H9 (cell line): ENCODE measurements at regions not wholly inside any gene's neighbourhood (a gene's known extent, or its start where the extent isn't known, plus 50 kb on each side); places are given as distances from the start of the nearest gene placed in this dataset.

Experiments used
- DNase-seq: peaks from one replicate; pipeline ENCODE4 v3.0.0-alpha.2; 2017
- H2AFZ ChIP-seq: one replicate; pipeline ENCODE4 v1.6.1; 2013; ENCODE audit warnings: mild to moderate bottlenecking, low read length, control low read depth, moderate library complexity
- H2AK5ac ChIP-seq: 2 replicates; pipeline ENCODE4 v1.6.1; 2013; ENCODE audit warnings: low read length, control low read depth, mixed read lengths; ENCODE audit not compliant: insufficient read length
- H2BK120ac ChIP-seq: one replicate; pipeline ENCODE4 v1.6.1; 2013; ENCODE audit warnings: low read depth, mild to moderate bottlenecking, low read length, control low read depth, inconsistent platforms; ENCODE audit not compliant: poor library complexity, severe bottlenecking
- H2BK12ac ChIP-seq: 2 replicates; pipeline ENCODE4 v1.6.1; 2013; ENCODE audit warnings: low read length, control low read depth, mixed read lengths, low read depth; ENCODE audit not compliant: insufficient read length
- H2BK15ac ChIP-seq: 2 replicates; pipeline ENCODE4 v1.6.1; 2013; ENCODE audit warnings: low read depth, low read length, control low read depth
- H2BK20ac ChIP-seq: one replicate; pipeline ENCODE4 v1.6.1; 2013; ENCODE audit warnings: low read depth, mild to moderate bottlenecking, low read length, control low read depth, inconsistent platforms; ENCODE audit not compliant: poor library complexity, severe bottlenecking
- H2BK5ac ChIP-seq: 2 replicates; pipeline ENCODE4 v1.6.1; 2013; ENCODE audit warnings: low read length, control low read depth, mixed read lengths; ENCODE audit not compliant: insufficient read length
- H3K14ac ChIP-seq: 2 replicates; pipeline ENCODE4 v1.6.1; 2013; ENCODE audit warnings: low read length, control low read depth; ENCODE audit not compliant: insufficient read depth
- H3K18ac ChIP-seq: 2 replicates; pipeline ENCODE4 v1.6.1; 2013; ENCODE audit warnings: low read depth, mild to moderate bottlenecking, mixed read lengths, low read length, control low read depth; ENCODE audit not compliant: insufficient read length
- H3K23ac ChIP-seq: 2 replicates; pipeline ENCODE4 v1.6.1; 2013; ENCODE audit warnings: low read length, control low read depth, mixed read lengths, low read depth; ENCODE audit not compliant: insufficient read length
- H3K23me2 ChIP-seq: 2 replicates; pipeline ENCODE4 v1.6.1; 2013; ENCODE audit warnings: low read depth, mild to moderate bottlenecking, mixed read lengths, low read length, control low read depth; ENCODE audit not compliant: insufficient read length, poor library complexity, severe bottlenecking
- H3K27ac ChIP-seq: 2 replicates; pipeline ENCODE4 v1.5.1; 2013; ENCODE audit warnings: low read length, control low read depth, mixed read lengths, low read depth; ENCODE audit not compliant: insufficient read length
- H3K27me3 ChIP-seq: 2 replicates; pipeline ENCODE4 v1.6.1; 2013; ENCODE audit warnings: low read length, control low read depth, inconsistent platforms; ENCODE audit not compliant: insufficient read depth
- H3K4ac ChIP-seq: 2 replicates; pipeline ENCODE4 v1.6.1; 2013; ENCODE audit warnings: low read depth, mild to moderate bottlenecking, control low read depth, inconsistent platforms, low read length, moderate library complexity
- H3K4me1 ChIP-seq: 2 replicates; pipeline ENCODE4 v1.6.1; 2013; ENCODE audit warnings: low read length, control low read depth, inconsistent platforms; ENCODE audit not compliant: insufficient read depth
- H3K4me2 ChIP-seq: 2 replicates; pipeline ENCODE4 v1.6.1; 2013; ENCODE audit warnings: low read length, control low read depth, mixed read lengths; ENCODE audit not compliant: insufficient read length, insufficient read depth
- H3K56ac ChIP-seq: 2 replicates; pipeline ENCODE4 v1.6.1; 2013; ENCODE audit warnings: low read depth, mild to moderate bottlenecking, mixed read lengths, low read length, control low read depth; ENCODE audit not compliant: insufficient read length
- H3K79me1 ChIP-seq: 2 replicates; pipeline ENCODE4 v1.6.1; 2013; ENCODE audit warnings: low read depth, mild to moderate bottlenecking, moderate library complexity, low read length, control low read depth, inconsistent platforms; ENCODE audit not compliant: insufficient read depth, poor library complexity, severe bottlenecking
- H3K79me2 ChIP-seq: 2 replicates; pipeline ENCODE4 v1.6.1; 2013; ENCODE audit warnings: low read length, control low read depth, inconsistent platforms; ENCODE audit not compliant: insufficient read depth
- H3K9ac ChIP-seq: 2 replicates; pipeline ENCODE4 v1.6.1; 2013; ENCODE audit warnings: low read length, control low read depth, mixed read lengths; ENCODE audit not compliant: insufficient read length; ENCODE audit errors: extremely low read depth
- H3K9me3 ChIP-seq: one replicate; pipeline ENCODE4 v1.6.1; 2013; ENCODE audit warnings: low read depth, low read length, inconsistent platforms; ENCODE audit not compliant: control insufficient read depth
- H3T11ph ChIP-seq: one replicate; pipeline ENCODE4 v1.6.1; 2013; ENCODE audit warnings: mild to moderate bottlenecking, low read length, control low read depth, inconsistent platforms
- H4K20me1 ChIP-seq: one replicate; pipeline ENCODE4 v1.6.1; 2013; ENCODE audit not compliant: control insufficient read depth, insufficient read length, insufficient read depth
- H4K5ac ChIP-seq: 2 replicates; pipeline ENCODE4 v1.6.1; 2013; ENCODE audit warnings: low read depth, mild to moderate bottlenecking, mixed read lengths, low read length, control low read depth; ENCODE audit not compliant: insufficient read length
- H4K8ac ChIP-seq: replicated peaks from 2 replicates; pipeline ENCODE4 v1.6.1; 2013; ENCODE audit warnings: low read length, control low read depth, mixed read lengths, low read depth; ENCODE audit not compliant: insufficient read length
- H4K91ac ChIP-seq: 2 replicates; pipeline ENCODE4 v1.6.1; 2013; ENCODE audit warnings: low read depth, mild to moderate bottlenecking, moderate library complexity, mixed read lengths, low read length, control low read depth; ENCODE audit not compliant: insufficient read length
- H3K27ac Mint-ChIP-seq, 3 experiments: 2 replicates in 2 of 3; 3 replicates in 1 of 3; pipeline ENCODE4 v1.8.0; 2020 to 2021; ENCODE audit warnings: mixed read lengths in 3 of 3, mild to moderate bottlenecking in 1 of 3, moderate library complexity in 1 of 3
- H3K27me3 Mint-ChIP-seq: 2 replicates; pipeline ENCODE4 v1.8.0; 2021; ENCODE audit warnings: low read depth, mild to moderate bottlenecking, moderate library complexity, mixed read lengths
- H3K36me3 Mint-ChIP-seq, 3 experiments: 2 replicates in 2 of 3; 3 replicates in 1 of 3; pipeline ENCODE4 v1.8.0; 2020 to 2021; ENCODE audit warnings: low read depth in 3 of 3, mixed read lengths in 3 of 3; ENCODE audit not compliant: insufficient read depth in 1 of 3
- H3K4me1 Mint-ChIP-seq, 2 experiments: 2 replicates each; pipeline ENCODE4 v1.8.0; 2020; ENCODE audit warnings: mixed read lengths in 2 of 2
- H3K4me3 Mint-ChIP-seq, 2 experiments: 2 replicates in 1 of 2; 3 replicates in 1 of 2; pipeline ENCODE4 v1.8.0; 2020 to 2021; ENCODE audit warnings: mild to moderate bottlenecking in 2 of 2, mixed read lengths in 2 of 2, moderate library complexity in 1 of 2
- H3K9me3 Mint-ChIP-seq, 2 experiments: 2 replicates in 1 of 2; 3 replicates in 1 of 2; pipeline ENCODE4 v1.8.0; 2020; ENCODE audit warnings: mild to moderate bottlenecking in 2 of 2, mixed read lengths in 2 of 2, moderate library complexity in 1 of 2
- WGBS: extraction: QIAGEN DNeasy Blood & Tissue Kit; methylation state at CpG from one replicate; pipeline ENCODE4 v1.1.7; 2013; ENCODE audit warnings: missing lambda C conversion rate, low lambda C conversion rate, mixed read lengths; ENCODE audit not compliant: insufficient read length; ENCODE audit errors: extremely low coverage; 5-methylcytosine and 5-hydroxymethylcytosine counted together
- TF ChIP-seq, protein P1 (sequence below): fragments of 200-600 bp; sonication (generic); conservative IDR thresholded peaks from 3 replicates; pipeline ENCODE4 v1.8.0; 2021; ENCODE audit warnings: antibody characterized with exemption, mild to moderate bottlenecking

DNA sequence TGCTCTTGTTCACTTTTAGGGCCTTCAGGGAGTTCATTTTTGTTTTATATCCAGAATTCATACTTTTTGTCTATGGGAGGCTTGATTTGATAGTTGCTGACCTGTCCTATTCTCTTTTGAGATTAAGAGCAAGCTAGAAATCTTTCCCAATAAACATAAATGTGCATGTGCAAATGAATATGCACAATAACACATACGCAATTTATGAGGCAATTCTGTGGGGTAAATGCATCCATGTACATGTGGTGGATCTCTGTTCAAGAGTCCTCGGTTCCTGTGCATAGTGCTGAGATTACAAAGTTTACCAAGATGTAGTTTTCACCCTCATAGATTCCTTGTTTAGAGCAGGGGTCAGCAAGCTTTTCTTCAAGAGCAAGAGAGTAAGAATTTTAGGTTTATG is 640.7 kb downstream of the EDEM1 start:
- Histone ChIP-seq H3K9ac (no peak overlapping the region), H2BK120ac (no peak overlapping the region), H3K79me2 (no peaks in the 10 kb centered on the region), H3K23me2 (no peaks in the 10 kb centered on the region), H3K14ac (no peak overlapping the region), H2BK20ac (no peak overlapping the region), H3K27me3 (no peaks in the 10 kb centered on the region), H3T11ph (no peak overlapping the region), H3K23ac (no peak overlapping the region), H3K18ac (no peak overlapping the region), H4K5ac (no peak overlapping the region), H2AK5ac (no peak overlapping the region), H3K9me3 (no peaks in the 10 kb centered on the region), H2AFZ (no peak overlapping the region), H4K91ac (no peak overlapping the region), H2BK5ac (no peak overlapping the region), H2BK15ac (no peak overlapping the region), H3K27ac (no peak overlapping the region), H3K4ac (no peak overlapping the region), H4K20me1 (no peaks in the 10 kb centered on the region), H2BK12ac (no peak overlapping the region), H3K56ac (no peak overlapping the region), H3K4me1 (no peaks in the 10 kb centered on the region), H3K79me1 (no peaks in the 10 kb centered on the region), H3K4me2 (no peak overlapping the region), H4K8ac (no peak overlapping the region)
- no peak for DNase-seq
- Mint-ChIP-seq H3K4me3 (no peak overlapping the region), H3K36me3 (no peaks in the 10 kb centered on the region; a peak in 1 of 7 replicates), H3K4me1 (peaks cover 2 to 4% of the 10 kb centered on the region in 2 experiments; a peak in 3 of 4 replicates), H3K9me3 (peaks cover 6% of the 10 kb centered on the region in 2 experiments; a peak in 4 of 5 replicates), H3K27me3 (no peaks in the 10 kb centered on the region), H3K27ac (no peak overlapping the region)
- TF ChIP-seq, protein P1, sequence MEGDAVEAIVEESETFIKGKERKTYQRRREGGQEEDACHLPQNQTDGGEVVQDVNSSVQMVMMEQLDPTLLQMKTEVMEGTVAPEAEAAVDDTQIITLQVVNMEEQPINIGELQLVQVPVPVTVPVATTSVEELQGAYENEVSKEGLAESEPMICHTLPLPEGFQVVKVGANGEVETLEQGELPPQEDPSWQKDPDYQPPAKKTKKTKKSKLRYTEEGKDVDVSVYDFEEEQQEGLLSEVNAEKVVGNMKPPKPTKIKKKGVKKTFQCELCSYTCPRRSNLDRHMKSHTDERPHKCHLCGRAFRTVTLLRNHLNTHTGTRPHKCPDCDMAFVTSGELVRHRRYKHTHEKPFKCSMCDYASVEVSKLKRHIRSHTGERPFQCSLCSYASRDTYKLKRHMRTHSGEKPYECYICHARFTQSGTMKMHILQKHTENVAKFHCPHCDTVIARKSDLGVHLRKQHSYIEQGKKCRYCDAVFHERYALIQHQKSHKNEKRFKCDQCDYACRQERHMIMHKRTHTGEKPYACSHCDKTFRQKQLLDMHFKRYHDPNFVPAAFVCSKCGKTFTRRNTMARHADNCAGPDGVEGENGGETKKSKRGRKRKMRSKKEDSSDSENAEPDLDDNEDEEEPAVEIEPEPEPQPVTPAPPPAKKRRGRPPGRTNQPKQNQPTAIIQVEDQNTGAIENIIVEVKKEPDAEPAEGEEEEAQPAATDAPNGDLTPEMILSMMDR, result no peak
- WGBS, result no CpG with 5 or more reads among the region's 2 CpGs
